GM13977 (cell line): ENCODE measurements at regions not wholly inside any gene's neighbourhood (a gene's known extent, or its start where the extent isn't known, plus 50 kb on each side); places are given as distances from the start of the nearest gene placed in this dataset.
"Not testable (repeated sequence)": the region's sequence is repeated elsewhere in the genome, so short reads cannot be mapped to it uniquely, and the experiment has no call there.

ENCODE experiments used
- DNase-seq: peaks from one replicate; pipeline ENCODE4 v3.0.0; 2012; ENCODE audit warnings: low spot score
- in situ Hi-C: fragments of 300-500 bp; cut with MboI; formaldehyde crosslinking; loops from one replicate; pipeline ENCODE4 v1.12.0; 2022; ENCODE audit warnings: low sequenced_read_pairs, low pct_unique_long_range_greater_than_20kb, mixed read lengths, inconsistent platforms; ENCODE audit not compliant: unreplicated experiment
- TF ChIP-seq, protein P1 (sequence below): IDR thresholded peaks from 2 replicates; pipeline ENCODE4 v1.5.1; 2012; ENCODE audit warnings: mild to moderate bottlenecking, control low read depth; ENCODE audit not compliant: insufficient read depth; ENCODE audit errors: extremely low read depth, missing control alignments

DNA sequence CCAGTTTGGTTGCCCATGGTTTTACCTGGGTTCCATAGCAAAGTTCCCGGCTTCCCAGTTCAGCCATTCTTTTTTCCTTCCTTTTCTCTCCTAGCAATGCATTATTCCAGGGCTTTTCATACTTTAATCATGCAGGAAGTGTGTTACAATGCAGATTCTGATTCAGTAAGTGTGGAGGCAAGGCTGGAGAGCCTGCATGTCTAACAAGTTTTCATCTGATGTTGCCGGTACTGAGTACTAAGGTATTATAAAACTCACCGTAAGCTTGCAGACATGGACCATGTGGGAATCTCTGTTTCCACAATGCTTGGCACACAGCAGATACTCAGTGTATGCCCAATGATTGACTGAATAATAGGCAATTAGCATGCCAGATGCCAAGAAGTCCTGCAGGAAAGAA, 102.9 kb upstream of the SHB start:
- no peak for DNase-seq
- TF ChIP-seq, protein P1, sequence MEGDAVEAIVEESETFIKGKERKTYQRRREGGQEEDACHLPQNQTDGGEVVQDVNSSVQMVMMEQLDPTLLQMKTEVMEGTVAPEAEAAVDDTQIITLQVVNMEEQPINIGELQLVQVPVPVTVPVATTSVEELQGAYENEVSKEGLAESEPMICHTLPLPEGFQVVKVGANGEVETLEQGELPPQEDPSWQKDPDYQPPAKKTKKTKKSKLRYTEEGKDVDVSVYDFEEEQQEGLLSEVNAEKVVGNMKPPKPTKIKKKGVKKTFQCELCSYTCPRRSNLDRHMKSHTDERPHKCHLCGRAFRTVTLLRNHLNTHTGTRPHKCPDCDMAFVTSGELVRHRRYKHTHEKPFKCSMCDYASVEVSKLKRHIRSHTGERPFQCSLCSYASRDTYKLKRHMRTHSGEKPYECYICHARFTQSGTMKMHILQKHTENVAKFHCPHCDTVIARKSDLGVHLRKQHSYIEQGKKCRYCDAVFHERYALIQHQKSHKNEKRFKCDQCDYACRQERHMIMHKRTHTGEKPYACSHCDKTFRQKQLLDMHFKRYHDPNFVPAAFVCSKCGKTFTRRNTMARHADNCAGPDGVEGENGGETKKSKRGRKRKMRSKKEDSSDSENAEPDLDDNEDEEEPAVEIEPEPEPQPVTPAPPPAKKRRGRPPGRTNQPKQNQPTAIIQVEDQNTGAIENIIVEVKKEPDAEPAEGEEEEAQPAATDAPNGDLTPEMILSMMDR, result no peak
- in situ Hi-C loops, result no loop called here

DNA sequence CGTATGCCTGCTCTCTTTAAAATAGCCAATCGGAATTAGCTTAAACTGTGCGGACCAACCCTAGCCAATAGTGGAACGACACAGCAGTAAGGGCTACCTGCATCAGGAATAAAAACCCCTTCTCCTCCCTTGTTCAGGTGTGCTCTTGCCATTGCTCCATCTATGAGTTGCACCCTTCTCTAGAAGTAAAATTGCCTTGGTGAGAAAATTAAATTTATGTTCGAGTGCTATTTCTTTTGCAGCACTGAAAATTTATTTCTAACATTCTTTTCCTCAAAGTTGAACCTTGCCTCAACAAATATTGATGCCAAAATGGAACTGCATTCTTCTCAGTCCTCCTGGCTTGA, 102.5 kb upstream of the SHB start:
- TF ChIP-seq, protein P1, result no peak
- in situ Hi-C loops, result no loop called here
- DNase-seq, result no peak

DNA sequence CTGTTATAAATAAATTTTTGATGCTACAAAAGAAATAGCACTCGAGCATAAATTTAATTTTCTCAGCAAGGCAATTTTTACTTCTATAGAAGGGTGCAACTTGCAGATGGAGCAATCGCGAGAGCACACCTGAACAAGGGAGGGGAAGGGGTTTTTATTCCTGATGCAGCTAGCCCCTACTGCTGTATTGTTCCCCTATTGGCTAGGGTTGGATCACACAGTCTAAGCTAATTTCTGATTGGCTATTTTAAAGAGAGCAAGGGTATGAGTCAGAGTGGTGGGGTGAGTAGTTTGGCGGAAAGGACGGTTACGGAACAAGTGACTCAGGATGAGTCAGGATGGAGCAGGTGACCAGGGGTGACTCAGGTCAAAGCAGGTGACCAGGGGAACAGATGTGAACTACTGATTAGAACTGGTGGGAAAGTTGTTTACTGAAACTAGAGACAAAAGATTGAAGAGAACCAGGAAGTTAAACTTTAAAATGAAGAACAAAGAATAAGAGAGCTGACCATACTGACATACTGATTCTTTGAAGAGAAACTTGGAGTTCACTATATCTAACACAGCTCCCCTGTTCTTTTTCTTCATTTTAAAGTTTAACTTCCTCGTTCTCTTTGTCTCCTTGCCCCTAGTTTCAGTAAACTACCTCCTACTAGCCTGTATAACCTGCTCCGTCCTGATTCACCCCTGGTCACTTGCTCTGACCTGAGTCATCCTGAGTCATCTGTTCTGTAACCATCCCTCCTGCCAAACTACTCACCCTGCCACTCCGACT, 101.9 kb upstream of the SHB start:
- in situ Hi-C loops, result not testable (repeated sequence)

DNA sequence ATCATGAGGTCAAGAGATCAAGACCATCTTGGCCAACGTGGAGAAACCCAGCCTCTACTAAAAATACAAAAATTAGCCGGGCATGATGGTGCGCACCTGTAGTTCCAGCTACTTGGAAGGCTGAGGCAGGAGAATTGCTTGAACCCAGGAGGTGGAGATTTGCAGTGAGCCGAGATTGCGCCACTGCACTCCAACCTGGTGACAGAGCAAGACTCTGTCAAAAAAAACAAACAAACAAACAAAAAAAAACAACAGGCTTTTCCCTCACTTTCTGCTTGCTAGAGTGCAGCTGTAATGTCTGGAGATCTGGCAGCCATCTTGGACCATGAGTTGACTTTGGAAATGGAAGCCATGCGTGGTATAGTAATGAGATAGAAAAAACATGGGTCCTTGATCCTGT, 101.1 kb upstream of the SHB start:
- in situ Hi-C loops, DNase-seq: not testable (repeated sequence)

More for the DNA sequence above, 101.9 kb upstream of the SHB start:
- DNase-seq, result not testable (repeated sequence)

DNA sequence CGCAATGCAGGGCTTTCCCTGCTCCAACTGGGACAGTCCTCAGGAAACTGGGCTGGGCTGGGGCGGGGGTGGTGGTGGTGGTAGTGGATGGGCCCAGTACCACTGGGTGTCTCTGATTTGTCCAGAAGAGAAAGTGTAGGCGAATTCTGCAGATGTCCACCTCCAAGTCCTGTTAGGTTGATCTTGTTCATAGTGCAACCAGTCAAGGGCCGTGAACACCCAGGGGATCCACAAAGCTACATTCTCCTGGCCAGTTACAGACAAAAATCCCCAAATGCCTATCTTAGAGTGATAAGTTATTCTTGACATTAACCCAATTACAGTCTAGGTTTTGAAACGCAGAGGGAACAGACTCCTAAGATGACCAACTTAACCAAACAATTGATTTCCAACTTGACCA, 97.5 kb upstream of the SHB start:
- in situ Hi-C loops, result loop anchor here (10.0 kb wide), 1 partner anchor 242 kb away; no protein-coding TSS in a partner anchor

DNA sequence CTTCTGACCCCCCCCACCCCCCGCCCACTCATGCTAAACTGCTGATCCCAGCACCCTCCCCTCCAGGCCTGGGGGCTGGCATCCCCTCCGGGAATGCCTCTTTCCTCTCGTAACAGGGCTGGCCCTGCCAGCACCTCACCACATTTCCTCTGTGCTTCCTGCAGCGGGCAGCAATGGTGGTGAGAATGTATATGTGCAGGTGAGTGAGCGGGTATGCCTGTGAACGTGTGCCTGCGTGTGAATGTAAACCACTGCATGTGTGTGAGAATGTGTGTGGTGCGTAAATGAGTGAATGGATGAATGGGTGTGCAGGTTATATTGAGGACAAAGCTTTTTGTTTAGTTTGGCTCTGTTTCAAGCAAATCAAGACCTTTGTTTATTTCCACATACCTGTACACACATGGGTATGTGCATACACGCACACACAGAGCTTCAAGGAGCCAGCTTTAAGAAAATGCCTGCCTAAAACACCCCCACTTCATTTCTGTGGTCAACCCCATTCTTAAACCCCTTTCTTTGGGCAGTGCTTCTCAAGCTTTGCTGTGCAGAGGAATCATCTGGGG, 95.7 kb upstream of the SHB start:
- TF ChIP-seq, protein P1, result no peak
- in situ Hi-C loops, result loop anchor here (10.0 kb wide), 1 partner anchor 240 kb away; no protein-coding TSS in a partner anchor
- DNase-seq, result no peak

More for the DNA sequence above, 97.5 kb upstream of the SHB start:
- no peak for DNase-seq
- TF ChIP-seq, protein P1, result no peak

DNA sequence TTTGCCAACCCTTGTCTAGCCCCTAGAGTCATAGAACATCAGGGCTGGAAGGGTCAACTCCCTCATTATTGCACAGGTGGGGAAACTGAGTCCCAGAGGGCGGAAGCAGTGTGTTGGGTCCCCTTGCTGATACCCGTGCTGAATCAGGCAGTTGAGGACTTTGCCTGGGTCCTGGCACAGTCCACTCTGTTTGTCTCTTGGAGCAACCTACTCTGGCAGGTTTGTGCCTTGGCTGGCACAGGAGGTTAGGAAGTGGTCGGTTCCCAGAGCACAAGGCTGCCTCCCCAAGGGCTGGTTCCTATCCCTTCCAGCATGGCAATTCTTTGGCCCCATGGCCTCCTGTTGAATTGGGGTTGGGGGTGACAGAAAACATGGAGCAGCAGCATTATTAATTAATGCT, 94.5 kb upstream of the SHB start:
- in situ Hi-C loops, result loop anchor here (10.0 kb wide), 1 partner anchor 239 kb away; no protein-coding TSS in a partner anchor
- no peak for DNase-seq
- TF ChIP-seq, protein P1, result no peak
